IMR-90 (cell line): ENCODE measurements at regions not wholly inside any gene's neighbourhood (a gene's known extent, or its start where the extent isn't known, plus 50 kb on each side); places are given as distances from the start of the nearest gene placed in this dataset.

Experiments used
- ATAC-seq: fragments of 200-7000 bp; cut with Tn5 transposase; 2 replicates; pipeline ENCODE4 v1.9.1; 2020; ENCODE audit warnings: low read depth, mild to moderate bottlenecking, moderate library complexity
- BruUV-seq: library from RNA; stranded (reverse); fragments of 400-500 nt; replicated peaks from 2 replicates; lab custom pipeline; 2021; lab: Mats Ljungman, UMichigan
- CTCF ChIA-PET: fragments of 300-600 bp; formaldehyde crosslinking; extraction: SDS; loops from one replicate; lab custom pipeline; 2021; ENCODE audit warnings: antibody characterized with exemption; lab: Yijun Ruan, JAX
- POLR2A ChIA-PET: fragments of 300-600 bp; sonication (Branson Sonifier 250); formaldehyde crosslinking; loops from one replicate; lab custom pipeline; 2022; ENCODE audit warnings: antibody characterized with exemption; ENCODE audit not compliant: unreplicated experiment; lab: Charles Lee
- DNase-seq: peaks from one replicate; pipeline ENCODE4 v3.0.0; 2013
- H2AFZ ChIP-seq: replicated peaks from 2 replicates; pipeline ENCODE3; 2013; ENCODE audit warnings: low read length, mild to moderate bottlenecking; ENCODE audit not compliant: poor library complexity
- H2AK5ac ChIP-seq: 2 replicates; pipeline ENCODE4 v1.6.1; 2013; ENCODE audit warnings: low read depth, low read length, inconsistent platforms
- H2AK9ac ChIP-seq: replicated peaks from 2 replicates; pipeline ENCODE3; 2013; ENCODE audit warnings: mild to moderate bottlenecking, low read depth, low read length, moderate library complexity; ENCODE audit not compliant: poor library complexity
- H2BK120ac ChIP-seq: 2 replicates; pipeline ENCODE4 v1.6.1; 2013; ENCODE audit warnings: low read depth, low read length, inconsistent platforms
- H2BK15ac ChIP-seq: 3 replicates; pipeline ENCODE4 v1.6.1; 2013; ENCODE audit warnings: low read depth, low read length, inconsistent platforms
- H2BK20ac ChIP-seq: 2 replicates; pipeline ENCODE4 v1.6.1; 2013; ENCODE audit warnings: low read depth, mild to moderate bottlenecking, inconsistent platforms, low read length, moderate library complexity
- H2BK5ac ChIP-seq: 2 replicates; pipeline ENCODE4 v1.6.1; 2013; ENCODE audit warnings: mild to moderate bottlenecking, low read depth, low read length, inconsistent platforms; ENCODE audit not compliant: poor library complexity, severe bottlenecking
- H3K14ac ChIP-seq: replicated peaks from 2 replicates; pipeline ENCODE4 v1.6.1; 2013; ENCODE audit warnings: low read depth, low read length, inconsistent platforms
- H3K18ac ChIP-seq: 2 replicates; pipeline ENCODE4 v1.6.1; 2013; ENCODE audit warnings: low read depth, low read length, control low read depth
- H3K23ac ChIP-seq: 2 replicates; pipeline ENCODE4 v1.6.1; 2013; ENCODE audit warnings: low read depth, low read length, inconsistent platforms
- H3K27ac ChIP-seq: 2 replicates; pipeline ENCODE4 v1.5.1; 2013; ENCODE audit warnings: mild to moderate bottlenecking, control low read depth, low read length; ENCODE audit not compliant: insufficient read depth
- H3K27me3 ChIP-seq: 2 replicates; pipeline ENCODE4 v1.6.1; 2013; ENCODE audit warnings: low read length; ENCODE audit not compliant: control insufficient read depth, insufficient read depth
- H3K36me3 ChIP-seq: 2 replicates; pipeline ENCODE4 v1.6.1; 2013; ENCODE audit warnings: low read length, mixed read lengths; ENCODE audit not compliant: control insufficient read depth, insufficient read depth
- H3K4ac ChIP-seq: 2 replicates; pipeline ENCODE4 v1.6.1; 2013; ENCODE audit warnings: low read depth, low read length, inconsistent platforms
- H3K4me1 ChIP-seq: 2 replicates; pipeline ENCODE4 v1.6.1; 2013; ENCODE audit warnings: low read length, mixed read lengths; ENCODE audit not compliant: control insufficient read depth, insufficient read depth
- H3K4me2 ChIP-seq: 2 replicates; pipeline ENCODE4 v1.6.1; 2013; ENCODE audit warnings: low read depth, mild to moderate bottlenecking, control low read depth, low read length, moderate library complexity
- H3K4me3 ChIP-seq: 2 replicates; pipeline ENCODE4 v1.5.1; 2013; ENCODE audit warnings: low read depth, mild to moderate bottlenecking, control low read depth, low read length, moderate library complexity; ENCODE audit not compliant: insufficient read depth
- H3K56ac ChIP-seq: 2 replicates; pipeline ENCODE4 v1.6.1; 2013; ENCODE audit warnings: low read length, inconsistent platforms; ENCODE audit not compliant: insufficient read depth; ENCODE audit errors: extremely low read depth
- H3K79me1 ChIP-seq, 2 experiments: 2 replicates each; pipeline ENCODE4 v1.6.1; 2013; ENCODE audit warnings: low read length in 2 of 2, inconsistent platforms in 1 of 2, low read depth in 1 of 2
- H3K9ac ChIP-seq: 2 replicates; pipeline ENCODE4 v1.6.1; 2013; ENCODE audit warnings: low read depth, low read length, control low read depth
- H3K9me1 ChIP-seq: 2 replicates; pipeline ENCODE4 v1.6.1; 2013; ENCODE audit warnings: low read length, inconsistent platforms; ENCODE audit not compliant: insufficient read depth
- H3K9me3 ChIP-seq: 2 replicates; pipeline ENCODE4 v1.6.1; 2013; ENCODE audit warnings: low read length; ENCODE audit not compliant: control insufficient read depth, insufficient read depth
- H4K20me1 ChIP-seq: 2 replicates; pipeline ENCODE4 v1.6.1; 2013; ENCODE audit warnings: low read length, inconsistent platforms; ENCODE audit not compliant: insufficient read depth
- H4K5ac ChIP-seq: 2 replicates; pipeline ENCODE4 v1.6.1; 2013; ENCODE audit warnings: mild to moderate bottlenecking, low read depth, low read length, control low read depth
- H4K8ac ChIP-seq, 2 experiments: 2 replicates each; pipeline ENCODE4 v1.6.1; 2013; ENCODE audit warnings: low read depth in 2 of 2, low read length in 2 of 2, control low read depth in 1 of 2, inconsistent platforms in 1 of 2
- H4K91ac ChIP-seq: 2 replicates; pipeline ENCODE4 v1.6.1; 2013; ENCODE audit warnings: low read depth, low read length, inconsistent platforms; ENCODE audit not compliant: insufficient read depth
- BHLHE40 ChIP-seq: fragments of 150-350 bp; IDR thresholded peaks from 2 replicates; pipeline ENCODE4 v1.6.1; 2016; ENCODE audit warnings: mild to moderate bottlenecking, low read depth, low read length
- CEBPB ChIP-seq: IDR thresholded peaks from 2 replicates; pipeline ENCODE4 v1.6.1; 2012; ENCODE audit warnings: low read depth, low read length, improper control_type of control experiment
- CHD1 ChIP-seq: IDR thresholded peaks from 2 replicates; pipeline ENCODE4 v1.6.1; 2012; ENCODE audit warnings: low read depth, low read length, improper control_type of control experiment
- CTCF ChIP-seq: conservative IDR thresholded peaks from 2 replicates; pipeline ENCODE4 v1.5.1; 2012; ENCODE audit warnings: mild to moderate bottlenecking, low read depth, low read length, improper control_type of control experiment
- ELK1 ChIP-seq: fragments of 150-350 bp; IDR thresholded peaks from 2 replicates; pipeline ENCODE4 v1.6.1; 2016; ENCODE audit warnings: low read depth, mild to moderate bottlenecking, low read length, moderate library complexity, borderline replicate concordance
- FOS ChIP-seq: fragments of 150-350 bp; IDR thresholded peaks from 2 replicates; pipeline ENCODE4 v1.6.1; 2016; ENCODE audit warnings: low read depth, low read length
- MAFK ChIP-seq: IDR thresholded peaks from 2 replicates; pipeline ENCODE4 v1.6.1; 2012; ENCODE audit warnings: low read depth, low read length, improper control_type of control experiment
- NFE2L2 ChIP-seq: fragments of 150-350 bp; IDR thresholded peaks from 2 replicates; pipeline ENCODE4 v1.6.1; 2016; ENCODE audit warnings: low read depth, mild to moderate bottlenecking, low read length
- POLR2A ChIP-seq: IDR thresholded peaks from 2 replicates; pipeline ENCODE4 v1.6.1; 2012; ENCODE audit warnings: mild to moderate bottlenecking, low read depth, low read length
- RAD21 ChIP-seq: IDR thresholded peaks from 2 replicates; pipeline ENCODE4 v1.6.1; 2012; ENCODE audit warnings: low read length, improper control_type of control experiment
- RCOR1 ChIP-seq: IDR thresholded peaks from 2 replicates; pipeline ENCODE4 v1.6.1; 2012; ENCODE audit warnings: mild to moderate bottlenecking, low read length, improper control_type of control experiment; ENCODE audit not compliant: insufficient replicate concordance
- SMC3 ChIP-seq: fragments of 150-350 bp; IDR thresholded peaks from 2 replicates; pipeline ENCODE4 v1.6.1; 2016; ENCODE audit warnings: low read depth, mild to moderate bottlenecking, antibody characterized with exemption, low read length, moderate library complexity
- USF2 ChIP-seq: fragments of 150-350 bp; IDR thresholded peaks from 2 replicates; pipeline ENCODE4 v1.6.1; 2017; ENCODE audit warnings: mild to moderate bottlenecking, antibody characterized with exemption, low read length, low read depth
- whole genome bisulfite sequencing, 2 experiments: methylation state at CpG; one replicate each; pipeline versions ENCODE4 v1.1.5 to v1.1.7; 2013; ENCODE audit warnings: missing lambda C conversion rate in 2 of 2; ENCODE audit not compliant: insufficient read length in 1 of 2; ENCODE audit errors: extremely low coverage in 2 of 2; 5-methylcytosine and 5-hydroxymethylcytosine counted together
- dilution Hi-C: fragments of 300-500 bp; cut with HindIII; formaldehyde crosslinking; loops from one replicate; pipeline ENCODE4 v1.14.3; 2018; ENCODE audit warnings: low sequenced_read_pairs; ENCODE audit not compliant: unreplicated experiment
- in situ Hi-C: fragments of 300-500 bp; cut with MboI; formaldehyde crosslinking; loops from 3 replicates; pipeline ENCODE4 v1.14.3; 2019; ENCODE audit warnings: low sequenced_read_pairs, inconsistent platforms, mixed read lengths
- intact Hi-C: fragments of 100-400 bp; cut with micrococcal nuclease; formaldehyde crosslinking; loops from 2 replicates; pipeline ENCODE4 v1.10.0; 2022

- Histone ChIP-seq H2BK120ac (no peak overlapping the region), H3K14ac (no peak overlapping the region), H2BK5ac (no peak overlapping the region), H4K8ac (no peak overlapping the region), H3K4ac (no peak overlapping the region), H4K5ac (no peak overlapping the region), H2BK20ac (no peak overlapping the region), H2AFZ (no peak overlapping the region), H2AK9ac (no peak overlapping the region), H3K9ac (no peak overlapping the region), H4K20me1 (no peaks in the 10 kb centered on the region), H3K9me3 (no peaks in the 10 kb centered on the region), H3K56ac (no peak overlapping the region), H3K27me3 (no peaks in the 10 kb centered on the region), H3K36me3 (no peaks in the 10 kb centered on the region), H3K27ac (no peak overlapping the region), H3K79me1 (no peaks in the 10 kb centered on the region), H3K18ac (no peak overlapping the region), H3K4me2 (no peak overlapping the region), H2BK15ac (no peak overlapping the region), H3K4me1 (peaks cover 8% of the 10 kb centered on the region), H3K4me3 (no peak overlapping the region), H4K91ac (no peak overlapping the region), H3K9me1 (no peaks in the 10 kb centered on the region), H3K23ac (no peak overlapping the region), H2AK5ac (no peak overlapping the region)
- in situ Hi-C loops: no loop called here
- dilution Hi-C loops: no loop called here
- intact Hi-C loops: loop anchor here (5.0 kb wide), 1 partner anchor 144 kb away; no protein-coding TSS in a partner anchor
- ATAC-seq (no peak), DNase-seq (no peak)
- no peak for TF ChIP-seq USF2
- no peak for TF ChIP-seq SMC3
- no peak for TF ChIP-seq MAFK
- TF ChIP-seq CEBPB: no peak
- no peak for TF ChIP-seq ELK1
- no peak for TF ChIP-seq RCOR1
- TF ChIP-seq NFE2L2: no peak
- no peak for TF ChIP-seq BHLHE40
- TF ChIP-seq CHD1: no peak
- TF ChIP-seq CTCF: no peak
- no peak for TF ChIP-seq RAD21
- no peak for TF ChIP-seq FOS
- no peak for TF ChIP-seq POLR2A
- no TSS peak for BruUV-seq
- POLR2A ChIA-PET: no interaction called here
- CTCF ChIA-PET: no interaction called here
- WGBS, 2 experiments: no CpG with 5 or more reads among the region's 4 CpGs
These were observed 147.0 kb upstream of the NR2F2 start for GRCh38 chr15:96183514-96183850.
